GM18909 (cell line): ENCODE measurements at regions not wholly inside any gene's neighbourhood (a gene's known extent, or its start where the extent isn't known, plus 50 kb on each side); places are given as distances from the start of the nearest gene placed in this dataset.

Experiments used
- ATAC-seq: cut with Tn5 transposase; IDR thresholded peaks from one replicate; pipeline ENCODE4 v1.9.1; 2021; ENCODE audit warnings: mild to moderate bottlenecking; ENCODE audit not compliant: unreplicated experiment, poor library complexity

GRCh38 chr4:54933579-54933978 lies 191.8 kb downstream of the KDR start:
- no peak for ATAC-seq

- ATAC-seq, result no peak
Measured at GRCh38 chr4:54930226-54930625, 195.2 kb downstream of the KDR start.

DNA sequence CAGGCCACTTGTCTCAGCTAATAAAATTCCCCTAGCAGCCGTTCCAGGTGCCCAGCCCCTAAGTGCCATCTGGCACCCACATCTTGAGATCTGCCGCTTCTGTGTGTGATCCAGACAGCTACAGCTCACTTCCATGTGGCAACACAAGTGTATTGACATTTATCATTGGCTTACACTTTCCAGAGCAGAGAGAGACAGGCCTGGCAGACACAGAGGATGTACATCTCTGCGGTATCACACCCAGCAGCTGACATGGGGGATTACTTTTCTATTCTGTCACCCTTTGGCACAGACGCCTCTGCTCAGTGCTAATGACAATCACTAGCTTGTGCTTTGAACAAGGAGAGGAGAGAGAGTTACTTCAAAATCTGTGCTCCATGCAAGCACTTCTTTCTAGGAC lies 195.9 kb downstream of the KDR start:
- ATAC-seq, result no peak

GRCh38 chr4:54924891-54925290 lies 200.5 kb downstream of the KDR start:
- no peak for ATAC-seq

GRCh38 chr4:54915276-54915675 lies 210.1 kb downstream of the KDR start:
- no peak for ATAC-seq

DNA sequence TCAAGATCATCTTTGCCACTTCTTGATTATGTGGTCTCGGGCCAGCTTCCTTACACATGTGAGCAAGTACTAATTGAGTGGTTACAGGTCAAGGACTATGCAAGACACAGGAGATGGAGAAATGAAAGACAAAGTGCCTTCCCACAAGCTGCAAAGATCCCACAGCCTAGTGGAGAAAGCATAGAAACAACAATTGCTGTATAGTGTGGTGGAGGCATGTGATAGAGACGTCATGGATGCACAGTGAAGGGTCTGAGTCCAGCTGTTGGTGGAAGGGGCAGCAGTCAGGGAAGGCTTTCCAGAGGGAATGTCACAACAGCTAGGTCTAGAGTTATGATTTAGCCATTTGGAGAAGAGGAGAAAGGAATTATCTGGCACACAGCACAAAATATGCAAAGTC lies 210.6 kb downstream of the KDR start:
- ATAC-seq, result no peak

DNA sequence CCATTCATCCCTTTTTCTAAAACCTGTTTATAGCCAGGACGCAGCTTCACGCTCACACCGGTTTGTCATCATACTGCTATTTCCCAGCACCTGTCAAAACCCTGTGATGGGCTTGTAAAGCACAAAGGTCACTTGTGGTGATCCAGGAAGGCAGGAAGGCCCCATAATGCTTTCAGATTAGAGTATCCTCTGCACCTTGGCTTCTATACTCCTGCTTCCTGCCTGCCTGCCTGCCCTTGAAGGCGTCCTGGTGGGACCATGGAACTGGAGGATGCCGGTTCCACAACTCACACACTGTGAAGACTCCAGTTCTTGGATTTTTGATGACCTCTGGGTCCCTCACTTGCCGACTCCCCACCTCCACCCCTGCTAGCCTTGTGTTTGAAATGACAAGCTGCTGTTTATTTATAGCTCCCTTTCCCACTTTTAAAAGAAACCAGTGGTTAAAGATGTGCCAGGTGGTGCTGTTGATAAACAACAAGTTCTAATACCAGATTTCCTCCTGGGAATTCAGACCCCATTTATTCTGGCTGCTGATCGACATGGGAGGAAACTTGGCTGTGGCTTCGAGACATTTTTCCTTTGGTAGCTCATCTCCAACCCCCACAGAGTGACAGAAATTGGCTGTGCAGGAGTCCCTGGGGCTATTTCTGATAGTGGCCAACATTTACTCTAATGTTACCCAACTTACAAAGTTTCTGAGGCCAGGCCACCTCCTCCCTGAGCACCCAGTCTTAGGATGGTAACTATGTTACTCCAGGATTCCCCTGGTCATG lies 211.5 kb downstream of the KDR start:
- ATAC-seq, result no peak

DNA sequence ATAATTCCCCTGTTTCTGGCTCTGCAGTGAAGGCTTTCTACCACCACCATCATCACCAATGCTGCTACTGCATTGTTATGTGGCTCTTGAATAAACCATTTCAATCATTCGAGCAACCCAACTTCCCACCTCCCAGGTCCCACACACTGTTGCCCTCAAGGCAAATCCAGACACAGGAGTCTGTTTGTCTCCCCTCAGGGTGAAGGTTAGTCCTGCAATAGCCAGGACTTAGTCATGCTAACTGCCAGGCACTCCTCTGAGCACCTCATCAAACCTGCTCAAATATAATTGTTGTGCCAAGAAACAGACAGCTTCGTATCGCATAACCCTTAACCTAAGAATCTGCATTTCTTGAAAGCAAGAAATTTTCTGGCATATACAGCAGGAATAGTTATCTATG lies 213.2 kb downstream of the KDR start:
- no peak for ATAC-seq

DNA sequence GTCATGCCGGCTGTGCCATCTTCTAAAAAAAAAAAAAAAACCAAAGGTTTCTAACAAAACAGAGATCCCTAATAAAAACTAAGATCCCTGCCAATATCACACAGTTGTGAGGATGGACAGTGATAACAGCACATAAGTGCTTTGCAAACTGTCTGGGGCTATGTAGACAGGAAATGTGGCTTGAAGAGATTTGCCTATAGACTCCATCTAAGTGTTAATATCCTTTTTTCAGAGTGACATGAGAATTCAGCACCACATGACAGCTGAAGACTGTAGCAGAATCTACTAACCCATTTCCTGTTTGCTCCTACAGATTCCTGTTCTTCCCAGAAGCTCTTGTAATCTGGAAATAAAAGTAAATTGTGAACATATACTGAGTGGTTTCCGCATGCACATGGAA lies 215.4 kb downstream of the KDR start:
- ATAC-seq, result peak; percentile 74

DNA sequence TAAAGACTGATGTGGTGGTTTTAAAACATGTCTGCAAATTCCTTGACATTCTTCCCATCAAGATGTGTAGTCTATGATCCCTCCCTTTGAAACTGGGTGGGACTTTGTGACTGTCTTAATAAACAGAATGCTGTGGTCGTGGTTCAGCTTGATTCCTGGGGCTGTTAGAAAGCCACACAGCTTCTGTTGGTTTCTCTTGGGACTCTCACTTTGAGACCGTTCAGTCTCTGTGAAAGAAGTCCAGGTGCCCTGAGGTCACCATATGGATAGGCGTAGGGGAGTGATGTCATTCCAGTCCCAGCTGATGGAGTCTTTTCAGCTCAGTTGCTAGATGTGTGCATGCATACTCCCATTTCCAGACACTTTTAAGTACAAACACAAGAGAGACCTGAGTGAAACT lies 216.6 kb downstream of the KDR start:
- peak; percentile 50 for ATAC-seq

- no peak for ATAC-seq
Measured at GRCh38 chr4:54904953-54905352, 220.4 kb downstream of the KDR start.

- ATAC-seq, result no peak
Measured at GRCh38 chr4:54902976-54903375, 222.4 kb downstream of the KDR start.

DNA sequence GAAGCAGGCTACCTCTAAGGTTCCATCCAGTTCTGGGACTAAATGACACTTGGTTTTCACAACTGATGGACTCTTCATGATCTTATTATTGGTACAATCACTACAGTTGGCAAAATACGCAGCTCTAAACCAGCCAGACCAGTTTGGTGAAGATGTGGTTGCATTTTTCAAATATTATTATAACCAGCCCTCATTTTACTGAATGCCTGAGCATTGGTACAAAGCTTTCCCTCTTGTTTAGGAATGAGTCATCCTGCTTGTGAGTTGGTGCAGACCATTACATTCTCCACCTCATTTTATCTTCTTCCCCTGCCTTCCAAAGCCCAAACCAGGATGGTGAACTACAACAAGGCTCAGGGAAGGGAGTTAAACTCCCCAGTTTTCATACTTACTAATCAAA lies 223.1 kb downstream of the KDR start:
- ATAC-seq, result no peak

GRCh38 chr4:54901202-54901601 lies 224.2 kb downstream of the KDR start:
- no peak for ATAC-seq

- no peak for ATAC-seq
Measured at GRCh38 chr4:54898656-54899340, 226.6 kb downstream of the KDR start.

- ATAC-seq, result no peak
Measured at GRCh38 chr4:54898056-54898562, 227.3 kb downstream of the KDR start.

- no peak for ATAC-seq
Measured at GRCh38 chr4:54897590-54897989, 227.8 kb downstream of the KDR start.

GRCh38 chr4:54882616-54883015 lies 224.9 kb downstream of the KIT start:
- no peak for ATAC-seq

DNA sequence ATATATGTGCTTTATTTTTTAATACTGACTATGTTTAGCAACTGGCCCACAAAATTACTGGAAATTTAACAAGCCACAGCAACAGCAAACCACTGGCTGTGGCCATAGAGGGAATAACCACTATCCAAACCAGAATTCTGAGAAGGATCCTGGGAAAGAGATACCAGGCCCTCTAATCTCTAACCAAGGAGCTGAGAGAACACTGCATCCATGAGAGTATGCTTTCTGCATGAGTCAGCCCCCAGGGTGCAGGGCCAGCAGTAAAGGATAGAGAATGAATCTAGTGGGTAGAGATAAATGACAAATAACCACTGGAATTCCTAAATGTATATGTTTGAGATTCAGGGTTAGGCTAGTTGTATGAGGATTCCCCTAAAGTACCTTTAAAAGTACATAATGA lies 221.8 kb downstream of the KIT start:
- ATAC-seq, result no peak

- ATAC-seq, result no peak
Measured at GRCh38 chr4:54877006-54877405, 219.2 kb downstream of the KIT start.

- no peak for ATAC-seq
Measured at GRCh38 chr4:54872261-54872660, 214.5 kb downstream of the KIT start.
